ENCODE measurements at regions not wholly inside any gene's neighbourhood (a gene's known extent, or its start where the extent isn't known, plus 50 kb on each side); places are given as distances from the start of the nearest gene placed in this dataset.
"Not testable (repeated sequence)": the region's sequence is repeated elsewhere in the genome, so short reads cannot be mapped to it uniquely, and the experiment has no call there.

DNA sequence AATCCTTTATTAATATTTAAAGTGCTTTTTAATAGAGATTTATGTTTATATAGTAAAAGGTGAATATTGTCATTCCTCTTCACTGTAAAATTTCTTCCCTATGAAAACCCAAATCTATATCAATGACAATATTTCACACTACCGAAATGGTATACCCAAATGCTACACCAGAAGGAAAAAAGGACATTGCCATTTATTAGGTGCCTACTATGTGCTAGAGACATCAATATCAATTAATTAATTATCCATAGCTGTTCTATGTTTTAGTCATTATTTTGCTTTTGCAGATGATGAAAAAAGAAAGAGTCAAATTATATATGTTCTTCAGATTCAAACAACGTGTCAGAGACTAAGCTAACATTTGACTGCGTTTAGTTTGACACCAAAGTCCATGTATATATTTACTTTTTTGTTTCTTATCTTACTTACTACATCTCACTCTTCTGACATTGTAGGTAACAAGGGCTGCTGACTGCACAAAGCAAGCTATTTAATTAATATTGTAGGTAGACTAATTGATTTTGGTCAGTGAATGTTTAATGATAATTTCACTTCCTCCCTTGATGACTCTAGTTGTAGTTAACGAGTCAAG lies 614.0 kb upstream of the FOXG1 start:
- DNase-seq: no peak

DNA sequence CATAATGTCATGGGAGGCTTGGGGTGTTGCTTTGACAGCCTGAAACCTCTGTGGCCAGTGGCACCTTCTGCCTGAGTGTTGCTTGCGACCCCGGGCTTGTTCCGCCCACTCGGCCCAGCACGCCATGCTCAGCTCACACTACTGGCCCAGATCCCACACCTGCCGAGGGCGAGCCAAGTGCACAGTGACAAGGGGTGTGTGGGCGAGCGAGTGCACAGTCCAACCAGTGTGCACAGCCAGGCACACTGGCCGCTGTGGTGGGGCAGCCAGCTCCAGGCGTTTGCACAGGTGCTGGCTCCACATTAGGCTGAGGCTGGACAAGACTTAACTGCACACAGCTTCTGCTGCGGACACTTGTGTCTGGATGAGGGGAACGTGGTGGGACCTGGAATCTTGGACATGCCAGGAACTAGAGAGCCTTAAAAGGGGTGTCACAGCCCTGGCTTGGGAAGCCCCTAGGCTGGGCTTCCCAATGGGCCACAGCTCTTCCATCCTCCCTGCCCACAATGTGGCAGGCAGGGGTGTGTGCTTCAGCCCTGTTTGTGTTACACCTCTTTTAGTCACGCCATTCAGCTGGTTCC lies 609.2 kb upstream of the FOXG1 start:
- DNase-seq: no peak

GRCh38 chr14:28157887-28158791 lies 608.4 kb upstream of the FOXG1 start:
- no peak for DNase-seq

DNA sequence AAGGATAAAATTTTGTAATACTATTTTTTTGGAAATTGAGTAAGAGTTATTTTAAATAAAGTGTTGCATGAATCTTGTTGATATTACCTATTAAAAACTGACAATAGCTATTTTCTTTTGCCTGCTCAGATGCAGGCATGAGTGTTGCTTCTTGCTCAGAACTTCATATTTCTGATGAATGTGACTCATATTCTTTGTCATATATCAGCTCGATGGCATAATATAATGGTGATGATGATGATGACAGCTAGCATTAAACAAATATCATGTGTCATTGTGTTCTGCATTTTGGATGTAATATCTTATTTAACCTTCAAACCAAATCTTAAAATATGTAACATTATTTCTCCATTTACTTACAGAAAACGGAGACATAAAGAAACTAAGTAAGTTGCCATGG lies 605.5 kb upstream of the FOXG1 start:
- DNase-seq: no peak

- no peak for DNase-seq
These were observed 603.4 kb upstream of the FOXG1 start for GRCh38 chr14:28163233-28163632.

DNA sequence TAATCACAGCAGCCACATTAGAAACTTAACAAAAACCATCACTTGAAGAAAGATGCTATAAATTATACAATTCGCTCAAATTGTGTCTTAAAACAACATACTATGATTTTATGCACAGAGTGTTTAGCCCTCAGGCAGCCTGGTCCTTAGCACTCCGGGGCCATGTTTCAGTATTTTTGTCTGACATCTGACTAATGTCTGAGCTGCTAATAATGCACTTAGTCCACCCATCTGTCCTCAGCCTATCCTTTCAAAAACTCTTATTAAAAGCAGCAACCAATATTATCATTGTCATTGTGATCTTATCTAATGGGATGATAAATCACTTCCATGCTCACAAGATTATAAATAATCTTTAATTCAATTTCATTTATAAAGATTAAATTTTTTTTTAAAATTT lies 602.7 kb upstream of the FOXG1 start:
- DNase-seq: no peak

- not testable (repeated sequence) for DNase-seq
These were observed 578.4 kb upstream of the FOXG1 start for GRCh38 chr14:28187902-28188830.

DNA sequence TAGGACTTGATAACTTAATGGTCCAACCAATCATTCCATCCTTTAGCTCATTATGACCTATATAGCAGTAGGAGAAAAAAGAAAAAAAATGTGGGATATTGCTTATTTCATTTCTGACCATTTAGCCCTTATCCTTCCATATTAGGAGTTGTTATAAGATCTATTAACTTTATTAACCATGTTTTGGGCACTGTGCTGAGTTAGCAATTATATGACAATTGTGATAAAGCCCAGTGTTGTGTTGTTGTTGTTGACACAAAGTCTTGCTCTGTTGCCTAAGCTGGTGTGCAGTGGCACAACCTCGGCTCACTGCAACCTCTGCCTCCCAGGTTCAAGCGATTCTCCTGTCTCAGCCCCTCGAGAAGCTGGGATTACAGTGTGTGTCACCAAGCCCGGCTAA lies 569.7 kb upstream of the FOXG1 start:
- DNase-seq: no peak

- no peak for DNase-seq
These were observed 546.2 kb upstream of the FOXG1 start for GRCh38 chr14:28220391-28220790.

DNA sequence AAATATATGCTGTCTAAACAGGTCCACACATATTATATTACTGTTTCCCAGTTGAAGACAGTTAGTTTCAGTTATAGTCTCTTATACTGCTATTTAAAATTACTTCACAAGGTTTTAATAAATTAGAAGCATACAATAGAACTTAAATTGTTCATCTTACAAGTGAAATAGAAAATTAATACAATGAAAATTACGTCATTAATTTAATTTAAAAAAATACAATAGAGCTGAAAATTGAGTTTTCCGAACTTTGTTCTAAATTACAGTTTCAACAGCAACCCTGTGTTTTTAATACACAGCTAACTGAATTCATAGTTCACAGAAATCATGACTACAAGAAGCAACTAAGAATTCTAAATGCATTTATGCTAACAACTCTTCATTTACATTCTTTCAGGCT lies 525.7 kb upstream of the FOXG1 start:
- no peak for DNase-seq

- no peak for DNase-seq
These were observed 523.7 kb upstream of the FOXG1 start for GRCh38 chr14:28242895-28243294.

- DNase-seq: no peak
These were observed 523.0 kb upstream of the FOXG1 start for GRCh38 chr14:28243600-28243999.

- DNase-seq: no peak
These were observed 521.4 kb upstream of the FOXG1 start for GRCh38 chr14:28245216-28245615.

DNA sequence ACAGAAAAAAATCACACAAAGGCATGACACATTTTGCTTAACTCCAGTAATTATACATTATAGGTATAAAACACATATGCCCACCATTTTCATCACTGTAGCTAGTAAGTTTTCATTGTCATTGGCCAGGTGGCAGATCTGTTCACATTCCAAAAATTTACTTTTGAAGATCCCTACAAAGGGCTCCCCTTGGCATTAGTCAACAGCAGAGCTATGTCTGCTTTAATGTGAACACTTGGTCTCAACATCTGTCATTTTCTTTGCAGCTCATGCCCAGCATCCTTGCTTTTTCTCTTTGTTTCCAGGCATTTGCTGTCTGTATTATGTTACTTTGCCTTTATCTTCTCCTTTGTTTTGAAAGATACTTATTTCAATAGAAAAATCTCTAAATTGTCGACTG lies 519.1 kb upstream of the FOXG1 start:
- no peak for DNase-seq

DNA sequence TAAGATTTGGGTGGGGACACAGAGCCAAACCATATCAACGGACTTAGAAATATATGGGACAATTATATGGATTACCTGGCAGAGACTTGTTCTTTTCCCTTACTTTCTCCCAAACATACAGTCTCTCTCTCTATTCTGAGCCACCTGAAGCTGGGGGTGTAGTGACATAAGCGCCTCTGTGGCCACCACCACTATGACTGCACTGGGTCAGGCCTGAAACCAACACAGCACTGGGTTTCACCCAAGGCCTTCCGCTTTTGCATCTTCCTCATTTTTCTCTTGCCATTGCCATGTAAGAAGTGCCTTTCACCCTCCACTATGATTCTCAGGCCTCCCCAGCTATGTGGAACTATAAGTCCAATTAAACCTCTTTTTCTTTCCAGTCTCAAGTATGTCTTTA lies 514.5 kb upstream of the FOXG1 start:
- not testable (repeated sequence) for DNase-seq

DNA sequence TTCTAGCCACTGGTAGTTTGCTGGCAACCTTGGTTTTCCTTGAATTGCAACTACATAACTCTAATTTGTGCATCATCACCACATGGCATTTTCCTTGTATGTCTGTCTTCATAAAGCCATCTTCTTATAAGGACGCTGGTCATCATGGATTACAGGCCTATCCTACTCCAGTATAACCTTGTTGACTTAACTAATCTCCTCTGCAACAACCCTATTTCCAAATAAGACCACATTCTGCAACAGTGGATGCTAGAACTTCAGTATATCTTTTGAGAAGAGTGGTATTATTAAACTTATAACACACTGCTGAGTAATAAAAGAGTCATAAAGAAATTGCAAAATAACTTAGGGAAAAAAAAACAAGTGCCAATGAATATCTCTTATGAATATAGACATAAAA lies 511.8 kb upstream of the FOXG1 start:
- no peak for DNase-seq

GRCh38 chr14:28264306-28264705 lies 502.3 kb upstream of the FOXG1 start:
- no peak for DNase-seq

DNA sequence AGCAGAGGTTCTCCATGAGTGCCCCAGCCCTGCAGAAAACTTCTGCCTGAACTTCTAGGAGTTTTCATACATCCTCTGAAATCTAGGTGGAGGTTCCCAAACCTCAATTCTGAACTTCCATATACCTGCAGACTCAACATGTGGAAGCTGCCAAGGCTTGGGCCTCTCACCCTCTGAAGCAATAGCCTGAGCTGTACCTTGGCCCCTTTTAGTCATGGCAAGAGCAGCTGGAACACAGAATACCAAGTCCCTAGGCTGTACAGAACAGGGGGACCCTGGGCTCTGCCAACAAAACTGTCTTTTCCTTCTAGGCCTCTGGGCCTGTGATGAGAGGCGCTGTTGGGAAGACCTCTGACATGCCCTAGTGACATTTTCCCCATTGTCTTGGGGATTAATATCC lies 494.3 kb upstream of the FOXG1 start:
- DNase-seq: no peak

GRCh38 chr14:28280530-28280929 lies 486.1 kb upstream of the FOXG1 start:
- no peak for DNase-seq

- DNase-seq: no peak
These were observed 485.5 kb upstream of the FOXG1 start for GRCh38 chr14:28280997-28281598.

DNA sequence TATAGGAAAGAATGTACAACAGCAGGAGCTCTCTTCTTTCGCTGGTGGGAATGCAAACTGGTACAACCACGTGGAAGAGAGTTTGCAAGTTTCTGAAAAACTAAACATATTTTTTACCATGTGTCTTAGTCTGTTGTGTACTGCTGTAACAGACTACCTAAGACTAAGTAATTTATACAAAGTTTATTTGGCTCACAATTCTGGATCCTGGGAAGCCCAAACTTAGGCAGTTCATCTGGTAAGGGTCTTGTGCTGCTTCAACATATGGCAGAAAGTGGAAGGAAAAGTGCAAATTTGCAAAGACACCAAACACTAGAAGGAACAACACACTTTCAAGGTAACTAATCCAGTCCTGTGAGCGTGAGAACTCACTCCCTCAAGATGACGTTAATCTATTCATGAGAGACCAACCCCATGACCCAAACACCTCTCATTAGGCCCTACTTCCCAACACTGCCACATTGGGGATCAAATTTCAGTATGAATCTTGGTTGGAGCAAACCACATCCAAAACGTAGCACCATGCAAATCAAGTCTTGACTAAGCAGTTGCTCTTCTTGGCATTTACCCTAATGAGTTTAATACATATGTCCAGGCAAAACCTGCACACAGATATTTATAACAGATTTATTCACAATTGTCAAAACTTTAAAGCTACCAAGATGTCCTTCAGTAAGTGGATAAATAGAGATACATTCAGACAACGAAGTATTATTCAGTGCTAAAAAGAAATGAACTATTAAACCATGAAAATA lies 481.9 kb upstream of the FOXG1 start:
- DNase-seq: no peak

Measured in KG1 (cell line).